ENCODE measurements at regions not wholly inside any gene's neighbourhood (a gene's known extent, or its start where the extent isn't known, plus 50 kb on each side); places are given as distances from the start of the nearest gene placed in this dataset.

GRCh38 chr13:26839682-26840081, 79.1 kb upstream of the GPR12 start:
- 66 to 78% (median 71%) methylated on average over 4 of the region's 4 CpGs for WGBS, 4 donors
- intact Hi-C loops (cut with DNase I) = no loop called here

GRCh38 chr13:26838821-26839220, 78.2 kb upstream of the GPR12 start:
- 51 to 70% (median 57%) methylated on average over 2 of the region's 2 CpGs for WGBS, 4 donors
- no peak overlapping the region for H3K4me3 ChIP-seq
- DNase-seq = no peak
- no peaks in the 10 kb centered on the region for H3K9me3 ChIP-seq (replicated peaks in 1 of 3)
- H3K27ac ChIP-seq = no peak overlapping the region
- H3K27me3 ChIP-seq = no peaks in the 10 kb centered on the region
- intact Hi-C loops (cut with DNase I) = no loop called here
- TF ChIP-seq POLR2A (IDR thresholded peaks at IDR 0.05) = no peak
- no peak for TF ChIP-seq CTCF (IDR thresholded peaks at IDR 0.05)
- no peaks in the 10 kb centered on the region for H3K36me3 ChIP-seq (replicated peaks in 1 of 2)
- peaks cover 0 to 4% of the 10 kb centered on the region in 2 donors for H3K4me1 ChIP-seq (replicated peaks in 1 of 2)

More at GRCh38 chr13:26839682-26840081, 79.1 kb upstream of the GPR12 start:
- Histone ChIP-seq H3K27me3 (no peaks in the 10 kb centered on the region), H3K27ac (no peak overlapping the region), H3K4me1 (replicated peaks in 1 of 2) (peaks cover 0 to 4% of the 10 kb centered on the region in 2 donors), H3K9me3 (replicated peaks in 1 of 3) (no peaks in the 10 kb centered on the region), H3K36me3 (replicated peaks in 1 of 2) (no peaks in the 10 kb centered on the region), H3K4me3 (no peak overlapping the region)
- TF ChIP-seq CTCF (IDR thresholded peaks at IDR 0.05) = no peak
- no peak for DNase-seq

- WGBS, 4 donors = 39 to 47% (median 42%) methylated on average over 6 of the region's 6 CpGs
- TF ChIP-seq CTCF (IDR thresholded peaks at IDR 0.05) = no peak
- TF ChIP-seq POLR2A (IDR thresholded peaks at IDR 0.05) = no peak
- intact Hi-C loops (cut with DNase I) = no loop called here
These were observed 77.4 kb upstream of the GPR12 start for GRCh38 chr13:26837997-26838396.

GRCh38 chr13:26837102-26837501, 76.5 kb upstream of the GPR12 start:
- no peak for DNase-seq
- Histone ChIP-seq H3K27ac (no peak overlapping the region), H3K36me3 (replicated peaks in 1 of 2) (no peaks in the 10 kb centered on the region), H3K9me3 (replicated peaks in 1 of 3) (no peaks in the 10 kb centered on the region), H3K4me3 (no peak overlapping the region), H3K27me3 (peaks cover 6% of the 10 kb centered on the region), H3K4me1 (replicated peaks in 1 of 2) (peaks cover 0 to 4% of the 10 kb centered on the region in 2 donors)
- 79 to 96% (median 85%) methylated on average over 3 of the region's 3 CpGs for WGBS, 4 donors
- intact Hi-C loops (cut with DNase I) = no loop called here
- TF ChIP-seq POLR2A (IDR thresholded peaks at IDR 0.05) (no peak), CTCF (IDR thresholded peaks at IDR 0.05) (no peak)

More at GRCh38 chr13:26837997-26838396, 77.4 kb upstream of the GPR12 start:
- H3K9me3 ChIP-seq (replicated peaks in 1 of 3) = no peaks in the 10 kb centered on the region
- H3K4me1 ChIP-seq (replicated peaks in 1 of 2) = peaks cover 0 to 4% of the 10 kb centered on the region in 2 donors
- H3K27ac ChIP-seq = no peak overlapping the region
- no peaks in the 10 kb centered on the region for H3K36me3 ChIP-seq (replicated peaks in 1 of 2)
- H3K27me3 ChIP-seq = peaks cover 6% of the 10 kb centered on the region
- peak in 4 of 7 donors; percentile 8 to 28 (median 26) for DNase-seq
- H3K4me3 ChIP-seq = peak overlapping the region in 1 of 4 donors; percentile 20

Data from adrenal gland (tissue), 9 donors.